Ascending aorta (tissue), 2 donors: ENCODE measurements at regions not wholly inside any gene's neighbourhood (a gene's known extent, or its start where the extent isn't known, plus 50 kb on each side); places are given as distances from the start of the nearest gene placed in this dataset.

ENCODE experiments used
- DNase-seq, 2 donors: peaks; one replicate each; pipeline ENCODE4 v3.0.0-alpha.2; 2019; ENCODE audit warnings: low spot score in 2 of 2
- H3K27ac ChIP-seq, 2 donors: fragments of 200-600 bp; sonication (generic); one replicate each; pipeline ENCODE4 v1.5.1; 2016 to 2017; ENCODE audit warnings: mild to moderate bottlenecking in 1 of 2
- H3K27me3 ChIP-seq: fragments of 200-600 bp; sonication (generic); one replicate; pipeline ENCODE4 v1.5.1; 2017
- H3K36me3 ChIP-seq, 2 donors: fragments of 200-600 bp; sonication (generic); one replicate each; pipeline ENCODE4 v1.5.1; 2016
- H3K4me1 ChIP-seq, 2 donors: fragments of 200-600 bp; sonication (generic); one replicate each; pipeline ENCODE4 v1.5.1; 2016 to 2017; ENCODE audit warnings: mild to moderate bottlenecking in 1 of 2
- H3K4me3 ChIP-seq, 2 donors: fragments of 200-600 bp; sonication (generic); one replicate each; pipeline ENCODE4 v1.5.1; 2016 to 2017; ENCODE audit warnings: mild to moderate bottlenecking in 1 of 2
- H3K9me3 ChIP-seq, 2 donors: fragments of 200-600 bp; sonication (generic); one replicate each; pipeline ENCODE4 v1.5.1; 2016
- intact Hi-C: fragments of 100-400 bp; cut with DNase I; formaldehyde crosslinking; loops from one replicate; pipeline ENCODE4 v1.15.1; 2023
- TF ChIP-seq, protein P1 (sequence below), 3 experiments: fragments of 200-600 bp in 2 of 3; fragments of 450-650 bp in 1 of 3; sonication (generic) in 2 of 3; IDR thresholded peaks; one replicate each; pipeline ENCODE4 v1.5.1; 2016 to 2019; ENCODE audit warnings: antibody characterized with exemption in 3 of 3, mild to moderate bottlenecking in 1 of 3, moderate library complexity in 1 of 3

DNA sequence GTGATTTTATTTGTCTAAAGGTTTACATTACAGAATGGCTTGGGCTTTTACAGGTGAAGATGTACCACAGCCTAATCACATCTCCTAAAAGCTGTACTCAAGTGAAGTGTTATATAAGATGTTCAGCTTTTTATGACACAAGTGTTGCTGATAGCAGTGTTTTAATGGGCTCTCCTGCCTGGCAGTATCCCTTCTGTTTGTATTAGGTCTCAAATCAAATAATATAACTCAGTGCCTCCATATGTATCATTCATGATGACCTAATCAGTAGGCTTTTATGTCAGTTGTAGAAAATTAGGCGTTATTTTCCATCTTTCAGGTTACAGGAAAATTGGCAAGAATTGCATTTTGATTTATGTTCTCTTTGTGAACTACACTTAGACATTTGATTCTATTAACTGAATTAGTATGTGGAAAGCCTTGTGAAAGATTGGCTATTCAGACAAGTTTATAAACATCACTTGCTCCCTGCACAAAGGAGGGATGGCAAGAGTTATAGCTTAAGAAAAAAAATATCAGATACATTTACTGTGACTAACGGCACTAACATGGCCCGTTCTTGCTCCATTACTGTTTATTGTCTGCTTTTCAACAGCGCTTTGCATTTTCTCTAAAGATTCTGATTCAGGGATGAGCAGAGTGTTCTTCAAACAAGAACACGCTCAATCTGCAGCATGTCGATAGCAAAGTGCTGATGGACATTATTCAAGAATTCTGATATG lies 143.7 kb upstream of the DIO2 start:
- intact Hi-C loops, result no loop called here
- DNase-seq, result no peak
- H3K4me3 ChIP-seq, result no peak overlapping the region
- H3K9me3 ChIP-seq, result no peaks in the 10 kb centered on the region
- no peaks in the 10 kb centered on the region for H3K27me3 ChIP-seq
- H3K4me1 ChIP-seq, result no peaks in the 10 kb centered on the region
- no peaks in the 10 kb centered on the region for H3K36me3 ChIP-seq
- H3K27ac ChIP-seq, result no peak overlapping the region
- TF ChIP-seq, protein P1, sequence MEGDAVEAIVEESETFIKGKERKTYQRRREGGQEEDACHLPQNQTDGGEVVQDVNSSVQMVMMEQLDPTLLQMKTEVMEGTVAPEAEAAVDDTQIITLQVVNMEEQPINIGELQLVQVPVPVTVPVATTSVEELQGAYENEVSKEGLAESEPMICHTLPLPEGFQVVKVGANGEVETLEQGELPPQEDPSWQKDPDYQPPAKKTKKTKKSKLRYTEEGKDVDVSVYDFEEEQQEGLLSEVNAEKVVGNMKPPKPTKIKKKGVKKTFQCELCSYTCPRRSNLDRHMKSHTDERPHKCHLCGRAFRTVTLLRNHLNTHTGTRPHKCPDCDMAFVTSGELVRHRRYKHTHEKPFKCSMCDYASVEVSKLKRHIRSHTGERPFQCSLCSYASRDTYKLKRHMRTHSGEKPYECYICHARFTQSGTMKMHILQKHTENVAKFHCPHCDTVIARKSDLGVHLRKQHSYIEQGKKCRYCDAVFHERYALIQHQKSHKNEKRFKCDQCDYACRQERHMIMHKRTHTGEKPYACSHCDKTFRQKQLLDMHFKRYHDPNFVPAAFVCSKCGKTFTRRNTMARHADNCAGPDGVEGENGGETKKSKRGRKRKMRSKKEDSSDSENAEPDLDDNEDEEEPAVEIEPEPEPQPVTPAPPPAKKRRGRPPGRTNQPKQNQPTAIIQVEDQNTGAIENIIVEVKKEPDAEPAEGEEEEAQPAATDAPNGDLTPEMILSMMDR (IDR thresholded peaks at IDR 0.05), result no peak

DNA sequence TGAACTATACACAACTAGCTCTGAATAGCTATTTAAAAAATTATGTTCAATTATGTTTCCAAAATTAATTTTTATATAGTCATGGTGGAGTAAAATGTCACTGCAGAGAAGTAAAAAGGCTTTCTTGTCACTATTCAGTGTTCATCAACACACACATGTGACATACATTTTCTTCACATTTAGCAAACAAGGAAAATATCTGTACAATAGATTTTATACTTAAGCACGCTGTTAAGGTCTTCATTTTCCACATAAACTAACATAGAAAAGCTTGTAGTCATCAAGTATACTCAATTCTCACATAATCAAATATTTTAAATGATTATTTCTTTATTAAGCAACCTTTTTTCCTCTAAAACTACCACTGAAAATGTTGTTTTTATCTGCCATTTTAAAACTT lies 141.2 kb upstream of the DIO2 start:
- Histone ChIP-seq H3K27me3 (no peaks in the 10 kb centered on the region), H3K4me3 (no peak overlapping the region), H3K27ac (no peak overlapping the region), H3K36me3 (no peaks in the 10 kb centered on the region), H3K9me3 (no peaks in the 10 kb centered on the region), H3K4me1 (no peaks in the 10 kb centered on the region)
- intact Hi-C loops, result no loop called here
- DNase-seq, result no peak
- TF ChIP-seq, protein P1 (IDR thresholded peaks at IDR 0.05), result no peak

DNA sequence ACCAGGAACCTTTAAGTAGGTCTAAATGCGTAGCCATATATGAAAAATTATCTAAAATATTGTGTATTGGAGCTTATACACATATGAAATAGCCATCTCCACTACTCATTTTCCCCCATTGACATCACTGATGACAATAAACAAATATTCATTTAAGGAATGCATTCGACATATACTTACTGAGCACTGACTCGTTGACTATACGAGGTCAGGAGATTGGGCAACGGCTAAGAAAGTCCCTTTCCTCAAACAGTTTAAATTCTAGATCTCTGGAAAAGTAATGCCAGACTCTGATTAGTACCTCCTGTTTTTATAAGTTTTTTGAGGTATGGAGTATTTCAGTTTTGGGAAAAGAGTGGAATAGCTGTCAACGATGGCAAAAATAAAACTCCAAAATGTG lies 139.4 kb upstream of the DIO2 start:
- TF ChIP-seq, protein P1 (IDR thresholded peaks at IDR 0.05), result no peak
- Histone ChIP-seq H3K4me3 (no peak overlapping the region), H3K36me3 (no peaks in the 10 kb centered on the region), H3K27me3 (no peaks in the 10 kb centered on the region), H3K27ac (no peak overlapping the region), H3K9me3 (no peaks in the 10 kb centered on the region), H3K4me1 (no peaks in the 10 kb centered on the region)
- DNase-seq, result no peak
- intact Hi-C loops, result no loop called here

DNA sequence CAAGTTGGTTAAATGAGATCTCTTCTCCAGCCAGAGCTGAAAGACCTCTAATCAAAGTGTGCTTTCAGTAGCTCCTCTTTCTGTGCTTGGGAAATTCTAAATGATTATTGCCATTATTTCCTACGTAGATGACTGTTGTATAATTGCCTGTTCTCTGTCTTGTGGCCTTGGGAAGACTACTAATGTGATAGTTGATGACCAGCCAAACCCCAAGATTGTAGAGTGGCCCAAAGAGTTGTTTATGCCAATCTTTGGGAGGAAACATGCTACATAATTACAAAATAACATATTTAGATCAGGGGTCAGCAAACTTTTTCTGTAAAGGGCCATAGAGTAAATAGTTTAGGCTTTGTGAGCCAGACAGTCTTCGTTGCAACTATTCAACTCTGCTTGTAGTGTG lies 135.1 kb upstream of the DIO2 start:
- H3K36me3 ChIP-seq, result no peaks in the 10 kb centered on the region
- no peaks in the 10 kb centered on the region for H3K4me1 ChIP-seq
- no peaks in the 10 kb centered on the region for H3K27me3 ChIP-seq
- no peak overlapping the region for H3K27ac ChIP-seq
- intact Hi-C loops, result no loop called here
- no peaks in the 10 kb centered on the region for H3K9me3 ChIP-seq
- no peak for DNase-seq
- no peak overlapping the region for H3K4me3 ChIP-seq
- TF ChIP-seq, protein P1 (IDR thresholded peaks at IDR 0.05), result no peak

DNA sequence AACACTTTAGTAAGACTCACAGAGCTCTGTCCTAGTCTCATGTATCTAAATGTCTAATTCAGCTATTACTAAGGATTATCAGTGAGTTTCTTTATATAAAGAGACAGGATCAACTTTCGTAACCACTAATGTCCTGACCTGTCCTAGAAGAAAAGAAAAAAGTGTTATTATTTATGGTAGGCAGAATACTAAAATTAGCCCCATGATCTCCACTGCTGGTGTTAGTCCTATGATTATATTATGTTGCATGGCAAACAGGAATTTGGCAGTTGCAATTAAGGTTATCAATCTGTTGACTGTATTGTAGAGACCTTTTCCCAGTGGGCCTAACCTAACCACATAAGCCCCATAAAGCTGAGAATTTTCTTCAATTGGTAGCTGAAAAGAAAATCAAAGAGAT lies 132.9 kb upstream of the DIO2 start:
- Histone ChIP-seq H3K36me3 (no peaks in the 10 kb centered on the region), H3K4me3 (no peak overlapping the region), H3K9me3 (no peaks in the 10 kb centered on the region), H3K27me3 (no peaks in the 10 kb centered on the region), H3K4me1 (no peaks in the 10 kb centered on the region), H3K27ac (no peak overlapping the region)
- TF ChIP-seq, protein P1 (IDR thresholded peaks at IDR 0.05), result no peak
- no peak for DNase-seq
- intact Hi-C loops, result no loop called here
